ENCODE measurements at regions not wholly inside any gene's neighbourhood (a gene's known extent, or its start where the extent isn't known, plus 50 kb on each side); places are given as distances from the start of the nearest gene placed in this dataset.
"Not testable (repeated sequence)": the region's sequence is repeated elsewhere in the genome, so short reads cannot be mapped to it uniquely, and the experiment has no call there.

- no peak for DNase-seq
Measured at GRCh38 chr10:31125789-31126188, 94.1 kb upstream of the ZNF438 start.

- DNase-seq: no peak
Measured at GRCh38 chr10:31126593-31126992, 94.9 kb upstream of the ZNF438 start.

- DNase-seq: no peak
Measured at GRCh38 chr10:31128536-31128935, 96.9 kb upstream of the ZNF438 start.

GRCh38 chr10:31129271-31129670, 97.6 kb upstream of the ZNF438 start:
- DNase-seq: no peak

- DNase-seq: no peak
Measured at GRCh38 chr10:31129880-31130405, 98.3 kb upstream of the ZNF438 start.

GRCh38 chr10:31130406-31130805, 98.7 kb upstream of the ZNF438 start:
- DNase-seq: no peak

- no peak for DNase-seq
Measured at GRCh38 chr10:31131251-31131650, 99.6 kb upstream of the ZNF438 start.

- no peak for DNase-seq
Measured at GRCh38 chr10:31132681-31133244, 101.1 kb upstream of the ZNF438 start.

- DNase-seq: no peak
Measured at GRCh38 chr10:31133251-31133791, 101.7 kb upstream of the ZNF438 start.

- DNase-seq: peak; percentile 31
Measured at GRCh38 chr10:31133792-31134310, 102.2 kb upstream of the ZNF438 start.

GRCh38 chr10:31134311-31134952, 102.8 kb upstream of the ZNF438 start:
- peak; percentile 56 for DNase-seq

GRCh38 chr10:31135171-31135570, 103.5 kb upstream of the ZNF438 start:
- no peak for DNase-seq

- DNase-seq: not testable (repeated sequence)
Measured at GRCh38 chr10:31135791-31136190, 104.1 kb upstream of the ZNF438 start.

- DNase-seq: no peak
Measured at GRCh38 chr10:31136386-31136785, 104.7 kb upstream of the ZNF438 start.

- peak; percentile 66 for DNase-seq
Measured at GRCh38 chr10:31136930-31137885, 105.5 kb upstream of the ZNF438 start.

GRCh38 chr10:31138026-31138553, 106.4 kb upstream of the ZNF438 start:
- DNase-seq: no peak

GRCh38 chr10:31139497-31139896, 107.8 kb upstream of the ZNF438 start:
- no peak for DNase-seq

GRCh38 chr10:31140716-31141115, 109.1 kb upstream of the ZNF438 start:
- no peak for DNase-seq

GRCh38 chr10:31142026-31142425, 110.4 kb upstream of the ZNF438 start:
- no peak for DNase-seq

- DNase-seq: no peak
Measured at GRCh38 chr10:31143331-31143935, 111.8 kb upstream of the ZNF438 start.

GRCh38 chr10:31145986-31146385, 114.3 kb upstream of the ZNF438 start:
- DNase-seq: no peak

GRCh38 chr10:31146491-31147209, 115.0 kb upstream of the ZNF438 start:
- DNase-seq: no peak

Data from GF-D8 (cell line).